SK-N-MC (cell line): ENCODE measurements at regions not wholly inside any gene's neighbourhood (a gene's known extent, or its start where the extent isn't known, plus 50 kb on each side); places are given as distances from the start of the nearest gene placed in this dataset.
"Not testable (repeated sequence)": the region's sequence is repeated elsewhere in the genome, so short reads cannot be mapped to it uniquely, and the experiment has no call there.

ENCODE experiments used
- DNase-seq: peaks from one replicate; pipeline ENCODE4 v3.0.0-alpha.2; 2011; ENCODE audit warnings: low read depth, low spot score
- H3K27ac ChIP-seq: fragments of 200-600 bp; sonication (generic); 2 replicates; pipeline ENCODE4 v1.5.1; 2016; ENCODE audit warnings: mixed run types
- H3K36me3 ChIP-seq: fragments of 200-600 bp; sonication (generic); 2 replicates; pipeline ENCODE4 v1.6.1; 2017; ENCODE audit warnings: antibody characterized with exemption, low read length, mixed read lengths; ENCODE audit not compliant: insufficient read depth
- H3K4me3 ChIP-seq: fragments of 200-600 bp; sonication (generic); 2 replicates; pipeline ENCODE4 v1.5.1; 2016
- H3K9ac ChIP-seq: fragments of 200-600 bp; sonication (generic); 2 replicates; pipeline ENCODE4 v1.8.0; 2017; ENCODE audit warnings: mixed run types, mixed read lengths; ENCODE audit not compliant: insufficient read length
- H3K9me3 ChIP-seq: fragments of 200-600 bp; sonication (generic); 2 replicates; pipeline ENCODE4 v1.6.1; 2017; ENCODE audit warnings: low read depth, mild to moderate bottlenecking, antibody characterized with exemption, low read length, moderate library complexity, mixed read lengths
- EZH2 ChIP-seq: fragments of 200-600 bp; sonication (generic); IDR thresholded peaks from one replicate; pipeline ENCODE4 v1.6.1; 2017; ENCODE audit warnings: antibody characterized with exemption
- FOXP2 ChIP-seq: optimal IDR thresholded peaks from 2 replicates; pipeline ENCODE3; 2011; ENCODE audit warnings: mild to moderate bottlenecking, moderate library complexity; ENCODE audit not compliant: insufficient read depth; ENCODE audit errors: extremely low read length, control extremely low read depth
- POLR2AphosphoS5 ChIP-seq: IDR thresholded peaks from 2 replicates; pipeline ENCODE4 v1.6.1; 2012; ENCODE audit warnings: mild to moderate bottlenecking, low read depth, low read length, borderline replicate concordance

DNA sequence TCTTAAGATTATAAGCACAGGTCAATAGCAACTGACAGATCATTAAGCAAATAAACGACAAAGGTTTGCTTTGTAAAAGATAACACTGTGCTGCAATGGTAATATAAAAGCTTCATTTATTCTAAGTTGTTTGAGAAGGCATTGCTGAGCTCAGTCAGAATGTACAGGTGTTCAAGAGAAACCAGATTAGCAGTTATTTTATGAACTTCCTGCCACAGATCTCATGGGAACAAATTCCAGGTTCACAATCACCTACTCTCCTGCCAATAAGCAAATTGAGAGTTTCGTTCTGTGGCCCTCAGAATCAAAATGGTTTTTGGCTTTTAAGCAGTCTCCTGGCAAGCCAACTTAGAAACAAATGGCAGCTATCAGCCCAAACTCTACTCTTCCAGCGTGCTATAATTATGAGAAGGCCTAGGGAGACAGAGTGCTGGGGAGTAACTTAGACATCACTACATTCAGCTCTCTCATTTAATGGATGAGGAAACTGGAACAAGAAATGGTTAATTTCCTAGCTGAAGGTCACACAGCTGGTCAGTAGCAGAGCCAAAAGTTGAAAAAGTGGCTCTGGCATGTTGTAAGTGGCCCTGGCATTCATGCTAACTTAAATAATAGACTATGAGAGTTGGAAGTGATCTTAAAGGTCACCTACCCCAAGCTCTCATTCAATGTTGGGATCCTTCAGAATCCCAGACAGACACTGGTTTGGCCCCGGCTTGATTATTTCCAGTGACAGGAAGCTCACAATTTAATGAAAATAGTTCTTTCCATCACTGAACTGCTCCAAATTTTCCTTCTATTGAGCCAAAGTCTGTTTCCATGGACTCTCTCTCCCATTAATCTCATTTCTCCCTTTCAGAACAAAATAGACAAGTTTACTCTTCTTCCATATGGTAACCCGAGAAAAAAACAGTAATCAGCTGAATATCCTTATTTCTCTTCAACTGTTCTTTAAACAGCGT is 82.6 kb upstream of the EDEM3 start:
- DNase-seq = no peak
- no peaks in the 10 kb centered on the region for H3K9me3 ChIP-seq
- H3K9ac ChIP-seq = no peak overlapping the region
- TF ChIP-seq EZH2 = no peak
- no peak for TF ChIP-seq FOXP2
- no peak for TF ChIP-seq POLR2AphosphoS5
- H3K36me3 ChIP-seq = peaks cover 6% of the 10 kb centered on the region; the same call in 1 of the 2 replicates
- peak overlapping the region; percentile 73; the same call in 1 of the 2 replicates for H3K27ac ChIP-seq
- no peak overlapping the region for H3K4me3 ChIP-seq

DNA sequence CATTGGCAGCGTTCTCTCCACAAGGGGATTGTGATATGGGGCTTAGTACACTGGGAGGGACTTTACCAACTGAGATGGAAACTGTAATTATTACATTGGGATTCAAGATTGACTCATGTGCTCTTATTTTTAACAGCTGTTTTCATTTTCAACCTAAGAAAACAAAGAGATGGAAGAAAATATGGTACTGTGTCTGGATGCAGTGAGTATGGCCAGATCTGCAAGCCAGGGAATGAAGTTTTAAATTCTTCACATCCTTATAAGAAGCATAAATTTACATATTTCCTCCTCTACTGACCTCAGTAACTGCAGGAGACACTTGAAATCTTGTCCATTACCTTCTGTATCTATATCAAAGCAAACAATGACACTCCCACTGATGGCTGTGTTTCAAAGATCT is 81.5 kb upstream of the EDEM3 start:
- H3K36me3 ChIP-seq = peaks cover 12% of the 10 kb centered on the region
- no peak overlapping the region for H3K4me3 ChIP-seq
- H3K27ac ChIP-seq = 0 out of 2 replicates have a peak overlapping the region, but pooled peaks have one; percentile 7
- H3K9me3 ChIP-seq = no peaks in the 10 kb centered on the region
- no peak for DNase-seq
- H3K9ac ChIP-seq = no peak overlapping the region
- TF ChIP-seq EZH2 (no peak), FOXP2 (no peak), POLR2AphosphoS5 (no peak)

DNA sequence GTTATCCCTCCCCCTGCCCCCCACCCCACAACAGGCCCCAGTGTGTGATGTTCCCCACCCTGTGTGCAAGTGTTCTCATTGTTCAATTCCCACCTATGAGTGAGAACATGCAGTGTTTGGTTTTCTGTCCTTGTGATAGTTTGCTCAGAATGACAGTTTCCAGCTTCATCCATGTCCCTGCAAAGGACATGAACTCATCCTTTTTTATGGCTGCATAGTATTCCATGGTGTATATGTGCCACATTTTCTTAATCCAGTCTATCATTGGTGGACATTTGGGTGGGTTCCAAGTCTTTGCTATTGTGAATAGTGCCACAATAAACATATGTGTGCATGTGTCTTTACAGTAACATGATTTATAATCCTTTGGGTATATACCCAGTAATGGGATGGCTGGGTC is 79.3 kb upstream of the EDEM3 start:
- H3K9me3 ChIP-seq, H3K9ac ChIP-seq, H3K27ac ChIP-seq, DNase-seq, H3K4me3 ChIP-seq: not testable (repeated sequence)
- peaks cover 25% of the 10 kb centered on the region for H3K36me3 ChIP-seq

DNA sequence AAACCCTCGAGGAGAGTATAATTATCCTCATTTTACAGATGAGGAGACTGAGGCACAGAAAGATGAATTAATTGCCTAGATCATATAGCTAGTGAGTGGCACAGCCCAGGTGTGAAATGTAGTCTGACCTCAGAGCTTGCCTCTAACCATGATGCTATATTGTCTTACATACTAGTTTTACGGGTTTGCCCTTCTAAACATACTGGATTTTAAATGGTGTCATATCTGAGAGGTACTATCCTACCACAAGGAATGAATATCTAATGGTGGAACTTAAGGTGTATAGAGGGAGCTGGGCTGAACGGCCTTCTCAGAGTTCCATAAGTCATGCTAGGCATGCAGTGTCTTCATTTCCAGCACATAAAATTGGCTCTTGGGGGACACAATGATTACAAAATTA is 77.9 kb upstream of the EDEM3 start:
- TF ChIP-seq POLR2AphosphoS5 = no peak
- TF ChIP-seq EZH2 = no peak
- Histone ChIP-seq H3K4me3 (no peak overlapping the region), H3K9ac (no peak overlapping the region), H3K9me3 (no peaks in the 10 kb centered on the region), H3K27ac (no peak overlapping the region), H3K36me3 (peaks cover 27% of the 10 kb centered on the region)
- DNase-seq = no peak

DNA sequence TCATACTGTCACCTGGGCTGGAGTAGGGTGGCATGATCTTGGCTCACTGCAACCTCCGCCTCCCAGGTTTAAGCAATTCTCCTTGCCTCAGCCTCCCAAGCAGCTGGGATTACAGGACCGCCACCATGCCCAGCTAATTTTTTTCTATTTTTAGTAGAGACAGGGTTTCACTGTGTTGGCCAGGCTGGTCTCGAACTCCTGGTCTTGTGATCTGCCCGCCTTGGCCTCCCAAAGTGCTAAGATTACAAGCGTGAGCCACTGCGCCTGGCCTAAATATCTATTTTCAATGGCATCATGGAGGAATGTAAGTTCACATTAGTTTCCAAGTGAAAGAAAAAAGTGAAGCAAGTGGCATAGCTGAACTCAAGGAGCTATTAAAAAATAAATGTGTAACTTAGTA is 74.8 kb upstream of the EDEM3 start:
- H3K9ac ChIP-seq, H3K27ac ChIP-seq, H3K4me3 ChIP-seq, DNase-seq, H3K9me3 ChIP-seq: not testable (repeated sequence)
- peaks cover 22% of the 10 kb centered on the region; the same call in 1 of the 2 replicates for H3K36me3 ChIP-seq

DNA sequence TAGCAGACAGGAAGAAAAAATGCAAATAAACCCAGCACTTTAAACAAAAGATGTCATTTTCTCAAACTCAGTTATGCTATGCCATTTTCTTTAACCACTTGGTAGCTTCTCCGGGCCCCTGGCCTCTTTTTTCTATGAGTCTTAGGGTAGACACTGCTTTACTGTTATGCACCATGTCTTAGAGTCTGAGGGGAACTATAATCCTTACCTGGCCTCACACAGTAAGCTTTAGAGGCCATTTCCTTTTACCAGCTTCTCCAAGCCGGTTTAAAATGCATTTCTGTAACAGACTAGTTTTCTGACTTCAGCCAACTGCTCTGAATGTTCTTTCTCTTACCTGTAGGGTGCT is 73.7 kb upstream of the EDEM3 start:
- no peak for TF ChIP-seq POLR2AphosphoS5
- no peak for TF ChIP-seq FOXP2
- no peak for TF ChIP-seq EZH2
- Histone ChIP-seq H3K9ac (no peak overlapping the region), H3K27ac (no peak overlapping the region), H3K36me3 (peaks cover 27% of the 10 kb centered on the region; the same call in 1 of the 2 replicates), H3K4me3 (no peak overlapping the region), H3K9me3 (no peaks in the 10 kb centered on the region)
- no peak for DNase-seq

DNA sequence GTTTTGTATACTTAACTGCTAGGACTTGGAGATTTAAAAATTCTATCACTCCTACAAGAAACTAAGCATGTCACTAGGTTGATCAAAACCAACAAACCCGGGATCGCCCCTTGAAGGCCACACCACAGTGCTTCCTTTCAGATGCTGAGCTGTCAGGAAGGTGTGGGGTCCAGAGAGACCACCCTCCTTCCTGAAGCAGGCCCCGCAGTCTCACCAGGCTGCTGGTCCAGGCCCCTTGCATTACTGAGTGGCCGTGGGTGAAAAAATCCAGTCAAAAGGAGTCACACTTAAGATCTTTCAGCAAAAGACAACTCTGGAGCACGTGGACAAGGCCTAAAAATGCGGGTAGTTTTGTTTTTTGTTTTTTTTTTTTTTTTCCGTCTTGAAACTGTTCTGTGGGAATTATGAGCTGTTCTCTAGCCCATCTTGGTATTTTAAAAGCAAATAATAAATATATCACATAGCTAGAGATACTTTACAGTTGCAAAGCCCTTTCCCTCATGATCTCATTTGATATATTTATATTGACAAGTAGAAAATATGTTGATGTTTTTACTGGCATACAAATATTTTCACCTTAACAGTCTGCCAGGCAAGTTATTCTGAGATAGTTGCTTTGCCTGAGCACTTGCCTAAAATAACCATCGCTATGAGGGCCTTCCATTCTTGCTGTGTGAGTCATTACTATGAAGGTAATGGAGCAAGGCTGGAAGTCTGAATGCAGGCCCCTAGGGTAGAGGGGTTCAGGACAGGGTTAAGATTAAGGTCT is 73.1 kb upstream of the EDEM3 start:
- H3K9ac ChIP-seq = no peak overlapping the region

DNA sequence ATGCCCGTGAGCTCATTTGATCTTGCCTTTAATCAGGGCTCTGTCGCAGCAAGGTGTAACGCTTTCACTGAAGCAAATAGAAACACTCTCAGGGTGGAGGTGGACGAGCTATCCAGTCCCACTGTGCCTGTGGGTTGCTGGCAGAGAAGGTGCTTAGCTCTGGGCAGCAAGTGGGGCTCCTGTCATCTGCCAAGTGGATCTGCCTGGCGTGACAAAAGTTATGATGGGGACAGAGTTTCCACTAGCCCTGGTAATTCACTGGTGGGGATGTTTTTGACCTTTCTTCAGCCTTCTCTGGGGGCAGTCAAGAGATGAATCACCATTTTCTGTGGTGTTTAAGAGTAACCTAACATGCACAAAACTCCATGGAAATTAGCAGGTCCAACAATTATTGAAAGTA is 71.3 kb upstream of the EDEM3 start:
- TF ChIP-seq EZH2 (no peak), POLR2AphosphoS5 (no peak), FOXP2 (no peak)
- Histone ChIP-seq H3K27ac (no peak overlapping the region), H3K4me3 (no peak overlapping the region), H3K9ac (no peak overlapping the region), H3K9me3 (no peaks in the 10 kb centered on the region), H3K36me3 (peaks cover 42% of the 10 kb centered on the region)
- DNase-seq = no peak

More for the DNA sequence above, 73.1 kb upstream of the EDEM3 start:
- Histone ChIP-seq H3K36me3 (peaks cover 32% of the 10 kb centered on the region; the same call in 1 of the 2 replicates), H3K27ac (no peak overlapping the region), H3K9me3 (no peaks in the 10 kb centered on the region), H3K4me3 (no peak overlapping the region)
- TF ChIP-seq FOXP2 (no peak), POLR2AphosphoS5 (no peak), EZH2 (no peak)
- DNase-seq = no peak
